Mesenchymal stem cell (in vitro differentiated cells and primary cell): ENCODE measurements at regions not wholly inside any gene's neighbourhood (a gene's known extent, or its start where the extent isn't known, plus 50 kb on each side); places are given as distances from the start of the nearest gene placed in this dataset.
"Not testable (repeated sequence)": the region's sequence is repeated elsewhere in the genome, so short reads cannot be mapped to it uniquely, and the experiment has no call there.

ENCODE experiments used
- DNase-seq: peaks from one replicate; pipeline ENCODE4 v3.0.0-alpha.2; 2013
- H2AFZ ChIP-seq: one replicate; pipeline ENCODE4 v1.6.1; 2013; ENCODE audit warnings: low read depth, mild to moderate bottlenecking, control low read depth, inconsistent platforms, low read length, moderate library complexity
- H2AK5ac ChIP-seq: 2 replicates; pipeline ENCODE4 v1.6.1; 2013; ENCODE audit warnings: low read length, moderate library complexity, mild to moderate bottlenecking, inconsistent platforms; ENCODE audit not compliant: severe bottlenecking
- H2BK120ac ChIP-seq: one replicate; pipeline ENCODE4 v1.6.1; 2013; ENCODE audit warnings: low read depth, mild to moderate bottlenecking, inconsistent platforms, low read length, moderate library complexity
- H2BK12ac ChIP-seq, 2 experiments: one replicate each; pipeline ENCODE4 v1.6.1; 2013; ENCODE audit warnings: inconsistent platforms in 2 of 2, low read length in 2 of 2, mild to moderate bottlenecking in 2 of 2, moderate library complexity in 2 of 2, control low read depth in 1 of 2
- H2BK15ac ChIP-seq: one replicate; pipeline ENCODE4 v1.6.1; 2013; ENCODE audit warnings: mild to moderate bottlenecking, low read depth, inconsistent platforms; ENCODE audit not compliant: poor library complexity, severe bottlenecking
- H2BK5ac ChIP-seq: 2 replicates; pipeline ENCODE4 v1.6.1; 2013; ENCODE audit warnings: low read depth, mild to moderate bottlenecking, low read length, control low read depth, inconsistent platforms; ENCODE audit not compliant: poor library complexity, severe bottlenecking
- H3K14ac ChIP-seq, 2 experiments: one replicate each; pipeline ENCODE4 v1.6.1; 2013; ENCODE audit warnings: inconsistent platforms in 2 of 2, low read length in 2 of 2, control low read depth in 1 of 2, mild to moderate bottlenecking in 1 of 2, moderate library complexity in 1 of 2
- H3K18ac ChIP-seq, 2 experiments: one replicate each; pipeline ENCODE4 v1.6.1; 2013; ENCODE audit warnings: inconsistent platforms in 2 of 2, low read length in 2 of 2, control low read depth in 1 of 2, low read depth in 1 of 2, mild to moderate bottlenecking in 1 of 2
- H3K23ac ChIP-seq, 2 experiments: one replicate each; pipeline ENCODE4 v1.6.1; 2013; ENCODE audit warnings: inconsistent platforms in 2 of 2, low read length in 2 of 2, mild to moderate bottlenecking in 2 of 2, moderate library complexity in 2 of 2, control low read depth in 1 of 2
- H3K27ac ChIP-seq: 2 replicates; pipeline ENCODE4 v1.5.1; 2013; ENCODE audit warnings: mild to moderate bottlenecking, moderate library complexity, low read length, control low read depth, inconsistent platforms; ENCODE audit not compliant: poor library complexity, severe bottlenecking
- H3K27me3 ChIP-seq, 2 experiments: 2 replicates each; pipeline versions ENCODE4 v1.6.1 to v1.7.0; 2013; ENCODE audit warnings: low read length in 2 of 2, mild to moderate bottlenecking in 2 of 2, moderate library complexity in 2 of 2, control low read depth in 1 of 2, inconsistent platforms in 1 of 2; ENCODE audit not compliant: control insufficient read depth in 1 of 2, insufficient read depth in 1 of 2
- H3K36me3 ChIP-seq, 2 experiments: 2 replicates each; pipeline versions ENCODE4 v1.6.1 to v1.7.0; 2013; ENCODE audit warnings: low read length in 2 of 2, control low read depth in 1 of 2, inconsistent platforms in 1 of 2, low read depth in 1 of 2, mild to moderate bottlenecking in 1 of 2; ENCODE audit not compliant: insufficient read depth in 2 of 2, control insufficient read depth in 1 of 2
- H3K4ac ChIP-seq, 2 experiments: one replicate each; pipeline ENCODE4 v1.6.1; 2013; ENCODE audit warnings: inconsistent platforms in 2 of 2, low read length in 2 of 2, mild to moderate bottlenecking in 2 of 2, moderate library complexity in 2 of 2, control low read depth in 1 of 2, low read depth in 1 of 2
- H3K4me1 ChIP-seq: 2 replicates; pipeline ENCODE4 v1.6.1; 2013; ENCODE audit warnings: low read depth, low read length, control low read depth; ENCODE audit not compliant: control insufficient read depth, insufficient read depth
- H3K4me2 ChIP-seq: 2 replicates; pipeline ENCODE4 v1.6.1; 2013; ENCODE audit warnings: low read length, mild to moderate bottlenecking, inconsistent platforms; ENCODE audit not compliant: poor library complexity, severe bottlenecking
- H3K4me3 ChIP-seq, 2 experiments: 2 replicates each; pipeline versions ENCODE4 v1.5.1 to v1.7.0; 2013; ENCODE audit warnings: low read length in 2 of 2, mild to moderate bottlenecking in 2 of 2, control low read depth in 1 of 2, low read depth in 1 of 2; ENCODE audit not compliant: insufficient read depth in 1 of 2
- H3K79me1 ChIP-seq: replicated peaks from 2 replicates; pipeline ENCODE4 v1.6.1; 2013; ENCODE audit warnings: mild to moderate bottlenecking, control low read depth, low read length, inconsistent platforms; ENCODE audit not compliant: poor library complexity, severe bottlenecking
- H3K9ac ChIP-seq: 2 replicates; pipeline ENCODE4 v1.7.0; 2013; ENCODE audit warnings: mild to moderate bottlenecking, low read length, moderate library complexity
- H3K9me3 ChIP-seq: 2 replicates; pipeline ENCODE4 v1.7.0; 2013; ENCODE audit warnings: mild to moderate bottlenecking, low read length; ENCODE audit not compliant: control insufficient read depth
- H4K8ac ChIP-seq: one replicate; pipeline ENCODE4 v1.6.1; 2013; ENCODE audit warnings: inconsistent platforms, mild to moderate bottlenecking, low read length, moderate library complexity
- H4K91ac ChIP-seq: one replicate; pipeline ENCODE4 v1.6.1; 2013; ENCODE audit warnings: mild to moderate bottlenecking, low read length, inconsistent platforms
- WGBS: methylation state at CpG from one replicate; pipeline ENCODE4 v1.1.7; 2013; ENCODE audit warnings: mixed read lengths; 5-methylcytosine and 5-hydroxymethylcytosine counted together

- H2BK12ac ChIP-seq: no peak overlapping the region
- no peak overlapping the region for H3K9ac ChIP-seq
- H3K36me3 ChIP-seq: no peaks in the 10 kb centered on the region
- H2BK15ac ChIP-seq: no peak overlapping the region
- no peak overlapping the region for H4K91ac ChIP-seq
- no peak overlapping the region for H3K4me3 ChIP-seq
- no peaks in the 10 kb centered on the region for H3K79me1 ChIP-seq
- no peak overlapping the region for H2AFZ ChIP-seq
- WGBS: 87% methylated on average over 4 of the region's 4 CpGs
- H3K9me3 ChIP-seq: no peaks in the 10 kb centered on the region
- no peak overlapping the region for H2BK120ac ChIP-seq
- H4K8ac ChIP-seq: no peak overlapping the region
- no peak overlapping the region for H3K18ac ChIP-seq
- H3K4ac ChIP-seq: no peak overlapping the region
- H3K14ac ChIP-seq: no peak overlapping the region
- no peak overlapping the region for H3K23ac ChIP-seq
- no peaks in the 10 kb centered on the region for H3K4me1 ChIP-seq
- no peaks in the 10 kb centered on the region for H3K27me3 ChIP-seq
- no peak overlapping the region for H3K4me2 ChIP-seq
- no peak overlapping the region for H3K27ac ChIP-seq
- no peak for DNase-seq
- no peak overlapping the region for H2AK5ac ChIP-seq
- no peak overlapping the region for H2BK5ac ChIP-seq
Observed at GRCh38 chr5:39654715-39655114, 229.9 kb upstream of the DAB2 start.

DNA sequence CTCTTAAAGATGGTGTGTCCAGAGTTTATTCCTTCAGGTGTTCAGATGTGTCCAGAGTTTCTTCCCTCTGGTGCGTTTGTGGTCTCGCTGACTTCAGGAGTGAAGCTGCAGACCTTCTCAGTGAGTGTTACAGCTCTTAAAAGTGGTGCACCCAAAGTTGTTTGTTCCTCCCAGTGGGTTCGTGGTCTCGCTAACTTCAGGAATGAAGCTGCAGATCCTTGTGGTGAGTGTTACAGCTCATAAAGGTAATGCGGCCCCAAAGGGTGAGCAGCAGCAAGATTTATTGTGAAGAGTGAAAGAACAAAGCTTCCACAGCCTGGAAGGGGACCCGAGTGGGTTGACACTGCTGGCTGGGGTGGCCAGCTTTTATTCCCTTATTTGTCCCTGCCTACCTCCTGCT is 227.7 kb upstream of the DAB2 start:
- WGBS: 90% methylated on average over 6 of the region's 6 CpGs
- not testable (repeated sequence) for H3K4me3 ChIP-seq, H3K4me2 ChIP-seq, H3K9me3 ChIP-seq, H4K91ac ChIP-seq, H2AK5ac ChIP-seq, H3K18ac ChIP-seq, H3K36me3 ChIP-seq, H4K8ac ChIP-seq, H3K79me1 ChIP-seq, H3K27ac ChIP-seq, H2AFZ ChIP-seq, H2BK5ac ChIP-seq, H3K23ac ChIP-seq, H3K4me1 ChIP-seq, H2BK12ac ChIP-seq, H3K27me3 ChIP-seq, H3K14ac ChIP-seq, H2BK15ac ChIP-seq, H3K4ac ChIP-seq, H3K9ac ChIP-seq, DNase-seq, H2BK120ac ChIP-seq

GRCh38 chr5:39652036-39652435 is 227.3 kb upstream of the DAB2 start:
- no peaks in the 10 kb centered on the region for H3K9me3 ChIP-seq
- 95% methylated on average over 3 of the region's 4 CpGs for WGBS
- H3K4me1 ChIP-seq: peaks cover 1% of the 10 kb centered on the region
- no peaks in the 10 kb centered on the region for H3K36me3 ChIP-seq
- H3K4me2 ChIP-seq: no peak overlapping the region
- DNase-seq: no peak
- no peak overlapping the region for H4K91ac ChIP-seq
- H2BK15ac ChIP-seq: no peak overlapping the region
- H3K9ac ChIP-seq: no peak overlapping the region
- no peaks in the 10 kb centered on the region for H3K79me1 ChIP-seq
- no peak overlapping the region for H2AK5ac ChIP-seq
- no peak overlapping the region for H3K4ac ChIP-seq
- H4K8ac ChIP-seq: no peak overlapping the region
- no peak overlapping the region for H2BK120ac ChIP-seq
- H2BK5ac ChIP-seq: no peak overlapping the region
- no peak overlapping the region for H3K4me3 ChIP-seq
- H3K27me3 ChIP-seq: no peaks in the 10 kb centered on the region
- no peak overlapping the region for H2BK12ac ChIP-seq
- H3K27ac ChIP-seq: no peak overlapping the region
- H3K14ac ChIP-seq: no peak overlapping the region
- no peak overlapping the region for H3K23ac ChIP-seq
- no peak overlapping the region for H2AFZ ChIP-seq
- no peak overlapping the region for H3K18ac ChIP-seq

- no peak overlapping the region for H2BK15ac ChIP-seq
- H3K23ac ChIP-seq: no peak overlapping the region
- H2AFZ ChIP-seq: no peak overlapping the region
- no peak overlapping the region for H4K91ac ChIP-seq
- no peaks in the 10 kb centered on the region for H3K36me3 ChIP-seq
- no peak overlapping the region for H3K4me3 ChIP-seq
- DNase-seq: peak; percentile 15
- 98% methylated on average over 1 of the region's 1 CpG for WGBS
- H2BK12ac ChIP-seq: no peak overlapping the region
- H3K27ac ChIP-seq: peak overlapping the region; percentile 12
- H3K18ac ChIP-seq: no peak overlapping the region
- H2AK5ac ChIP-seq: no peak overlapping the region
- H4K8ac ChIP-seq: no peak overlapping the region
- H2BK5ac ChIP-seq: no peak overlapping the region
- H3K9ac ChIP-seq: no peak overlapping the region
- no peaks in the 10 kb centered on the region for H3K9me3 ChIP-seq
- H3K4me1 ChIP-seq: peaks cover 1% of the 10 kb centered on the region
- no peak overlapping the region for H3K4ac ChIP-seq
- H3K27me3 ChIP-seq: no peaks in the 10 kb centered on the region
- no peak overlapping the region for H2BK120ac ChIP-seq
- H3K4me2 ChIP-seq: no peak overlapping the region
- H3K14ac ChIP-seq: no peak overlapping the region
- no peaks in the 10 kb centered on the region for H3K79me1 ChIP-seq
Observed at GRCh38 chr5:39650008-39650762, 225.4 kb upstream of the DAB2 start.
